GM18502 (cell line): ENCODE measurements at regions not wholly inside any gene's neighbourhood (a gene's known extent, or its start where the extent isn't known, plus 50 kb on each side); places are given as distances from the start of the nearest gene placed in this dataset.
A peak's percentile ranks its signal among the peaks of the same experiment; 100 is the strongest.
"Not testable (repeated sequence)": the region's sequence is repeated elsewhere in the genome, so short reads cannot be mapped to it uniquely, and the experiment has no call there.

Experiments used
- ATAC-seq: cut with Tn5 transposase; IDR thresholded peaks from one replicate; pipeline ENCODE4 v1.9.1; 2021; ENCODE audit warnings: mild to moderate bottlenecking; ENCODE audit not compliant: unreplicated experiment, poor library complexity

DNA sequence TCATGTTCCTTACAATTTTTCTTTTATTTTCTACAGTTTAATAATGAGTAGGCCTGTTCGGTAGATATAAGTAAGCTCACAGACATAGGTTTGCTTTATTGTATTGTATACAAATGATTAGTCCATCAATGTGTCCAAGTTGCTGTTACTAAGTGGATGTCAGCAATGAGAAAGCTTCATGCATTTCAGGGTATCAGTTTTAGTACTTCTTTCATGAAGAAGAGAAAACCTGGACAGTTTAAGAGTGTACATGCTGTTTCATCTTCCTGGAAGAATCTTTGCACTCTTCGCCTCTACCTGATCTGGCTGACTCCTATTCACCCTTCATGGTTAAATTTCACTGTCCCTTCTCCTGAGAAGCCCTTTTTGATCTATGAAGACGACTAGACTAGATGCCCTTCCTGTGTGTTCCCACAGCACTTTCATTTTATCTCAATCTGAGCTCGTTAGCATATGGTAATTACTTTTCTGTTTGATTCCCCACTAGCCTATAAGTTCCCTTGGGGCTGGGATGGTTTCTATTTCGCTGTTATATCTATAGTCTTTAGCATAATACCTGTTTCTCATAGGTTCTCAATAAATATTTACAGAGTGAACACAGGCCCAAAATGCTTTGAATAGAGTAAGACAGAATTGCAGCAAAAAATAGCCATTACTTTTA, 70.7 kb downstream of the CETN3 start:
- ATAC-seq: peak; percentile 93

- no peak for ATAC-seq
Observed at GRCh38 chr5:90337449-90338052, 72.0 kb downstream of the CETN3 start.

- ATAC-seq: no peak
Observed at GRCh38 chr5:90336752-90337151, 72.8 kb downstream of the CETN3 start.

DNA sequence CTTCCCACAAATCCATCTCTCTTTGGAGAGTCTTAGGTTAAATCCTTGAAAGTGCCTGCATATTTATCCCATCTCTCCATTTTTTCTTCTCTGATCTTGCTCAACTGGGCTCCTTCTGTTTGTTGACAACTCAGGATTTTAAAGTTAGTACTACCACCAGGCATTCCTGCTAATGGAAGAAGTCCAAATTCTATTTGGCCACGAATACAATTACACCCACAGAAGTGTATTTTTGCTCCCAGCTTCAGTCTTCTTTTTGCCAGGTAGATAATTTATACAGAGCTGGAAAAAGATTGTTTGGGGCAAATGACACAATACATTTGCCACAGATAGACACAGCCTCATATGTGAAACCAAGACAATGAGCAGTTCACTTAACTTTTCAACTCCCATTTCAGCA, 74.8 kb downstream of the CETN3 start:
- no peak for ATAC-seq

GRCh38 chr5:90329911-90330310, 79.6 kb downstream of the CETN3 start:
- ATAC-seq: no peak

DNA sequence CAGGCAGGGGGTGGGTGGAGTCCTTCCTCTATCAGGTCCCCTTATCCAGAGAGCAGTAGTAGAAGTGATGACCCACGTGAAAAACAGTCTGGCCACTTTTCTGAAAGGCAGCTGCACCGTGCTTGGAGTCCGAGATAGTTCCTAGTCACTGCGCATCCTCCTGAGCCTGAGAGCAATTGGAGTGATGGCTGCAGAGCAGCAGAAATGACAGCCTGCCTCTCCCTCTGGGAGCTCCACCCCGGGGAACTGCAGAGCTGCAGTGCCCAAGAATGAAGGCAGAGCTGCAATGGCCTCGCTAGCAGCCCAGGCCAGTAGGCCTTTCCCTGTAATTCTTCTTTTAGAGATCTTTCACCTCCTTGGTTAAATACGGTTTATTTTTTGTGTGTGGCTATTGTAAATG, 82.6 kb downstream of the CETN3 start:
- no peak for ATAC-seq

- ATAC-seq: no peak
Observed at GRCh38 chr5:90325093-90325492, 84.5 kb downstream of the CETN3 start.

DNA sequence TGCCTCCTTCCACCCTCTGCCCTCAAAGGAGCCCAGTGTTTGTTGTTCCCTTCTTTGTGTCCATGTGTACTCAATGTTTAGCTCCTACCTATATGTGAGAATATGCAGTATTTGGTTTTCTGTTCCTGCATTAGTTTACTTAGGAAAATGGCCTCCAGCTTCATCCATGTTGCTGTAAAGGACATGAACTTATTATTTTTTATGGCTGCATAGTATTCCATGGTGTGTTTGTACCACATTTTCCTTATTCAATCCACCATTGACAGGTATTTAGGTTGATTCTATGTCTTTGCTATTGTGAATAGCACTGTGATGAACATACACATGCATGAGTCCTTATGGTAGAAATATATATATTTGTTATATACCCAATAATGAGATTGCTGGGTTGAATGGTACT, 89.2 kb downstream of the CETN3 start:
- ATAC-seq: not testable (repeated sequence)

- ATAC-seq: no peak
Observed at GRCh38 chr5:90312027-90312426, 97.5 kb downstream of the CETN3 start.

DNA sequence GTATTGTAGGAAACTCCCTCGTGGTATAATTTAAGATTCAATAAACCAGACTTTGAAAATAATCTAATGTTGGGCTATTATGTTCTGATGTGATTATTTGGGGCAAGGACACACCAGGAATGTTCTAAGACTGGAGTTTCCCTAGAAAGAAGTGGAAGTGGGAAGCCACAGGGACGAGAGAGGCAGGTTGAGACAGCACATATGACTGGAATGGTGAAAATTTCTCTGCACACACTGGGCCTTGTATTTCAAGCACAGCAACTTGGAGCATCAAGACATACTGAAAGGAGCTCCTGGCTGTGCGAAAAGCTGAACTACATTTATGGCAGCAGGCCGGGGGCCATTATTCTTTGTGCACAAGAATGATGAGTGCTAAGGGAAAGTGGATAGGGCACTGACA, 98.2 kb downstream of the CETN3 start:
- no peak for ATAC-seq

DNA sequence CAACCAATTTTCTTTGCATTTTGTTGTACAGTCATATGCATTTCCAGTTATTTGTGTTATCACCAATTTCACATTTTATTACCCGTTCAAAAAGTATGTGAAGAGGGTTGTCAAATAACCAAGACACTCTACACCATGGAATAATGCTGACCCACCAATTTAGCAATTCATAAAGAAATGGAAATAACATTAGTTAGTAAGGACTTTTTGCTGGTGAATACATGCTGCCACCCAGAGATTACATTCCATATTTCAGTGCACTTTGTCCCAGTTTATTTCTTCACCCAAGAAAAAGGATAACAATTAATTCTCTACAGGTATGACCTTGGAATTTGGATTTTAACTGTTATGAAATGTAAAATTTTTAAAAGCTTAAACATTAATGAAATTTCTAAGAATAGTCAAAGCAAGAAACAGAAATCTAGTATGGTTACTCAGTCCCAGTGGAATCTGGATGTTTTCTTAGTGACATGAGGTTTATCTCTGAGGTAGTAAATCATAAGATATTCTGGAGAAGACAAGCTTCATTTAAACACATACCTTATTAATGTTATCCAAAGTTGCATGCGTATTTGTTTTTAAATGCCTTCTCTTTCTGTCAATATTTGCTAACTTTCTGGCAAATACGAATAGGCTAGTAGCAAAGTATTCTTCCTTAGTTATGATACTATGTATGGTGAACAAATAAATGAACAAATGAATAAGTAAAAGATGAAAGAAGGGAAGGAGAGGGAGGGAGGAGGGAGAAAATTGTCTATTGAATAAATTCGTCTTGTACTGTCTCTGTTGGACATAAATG, 100.6 kb downstream of the CETN3 start:
- no peak for ATAC-seq

DNA sequence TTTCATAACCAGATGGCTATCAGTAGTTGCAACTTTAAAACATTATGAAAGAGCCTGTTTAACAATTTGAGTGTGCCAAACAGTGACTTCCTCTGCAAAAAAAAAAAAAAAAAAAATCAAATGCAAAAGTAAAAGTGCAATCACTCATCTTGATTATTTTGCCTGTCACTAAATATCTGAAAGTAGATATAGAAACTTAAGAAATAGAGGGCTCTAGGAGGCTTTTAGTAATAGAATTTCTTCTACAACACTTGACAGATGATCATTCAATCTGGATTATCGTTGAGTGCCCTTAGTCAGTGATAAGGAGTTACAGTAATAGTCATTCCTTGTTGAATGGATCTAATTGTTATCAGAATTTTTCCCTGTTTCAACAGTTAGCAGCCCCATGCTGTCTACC, 101.8 kb downstream of the CETN3 start:
- ATAC-seq: no peak

GRCh38 chr5:90307322-90307721, 102.2 kb downstream of the CETN3 start:
- ATAC-seq: no peak

DNA sequence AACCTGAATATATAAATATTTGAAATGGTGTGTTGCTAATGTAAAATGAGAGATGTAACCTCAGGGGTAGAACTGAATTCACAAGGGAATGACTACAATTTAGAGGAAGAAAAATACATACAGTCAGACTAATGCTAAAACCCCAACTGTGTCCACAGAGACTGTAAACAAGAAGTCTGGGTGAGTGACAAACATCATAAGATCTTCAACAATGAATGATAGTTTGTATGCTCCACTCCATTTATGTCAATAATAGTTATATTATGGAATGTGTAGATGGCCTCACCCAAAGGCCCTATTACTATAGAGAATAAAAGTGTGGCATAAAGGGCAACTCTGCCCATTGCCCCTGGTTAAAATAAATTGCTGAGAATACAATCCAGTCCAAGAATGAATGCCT, 102.9 kb downstream of the CETN3 start:
- ATAC-seq: no peak

DNA sequence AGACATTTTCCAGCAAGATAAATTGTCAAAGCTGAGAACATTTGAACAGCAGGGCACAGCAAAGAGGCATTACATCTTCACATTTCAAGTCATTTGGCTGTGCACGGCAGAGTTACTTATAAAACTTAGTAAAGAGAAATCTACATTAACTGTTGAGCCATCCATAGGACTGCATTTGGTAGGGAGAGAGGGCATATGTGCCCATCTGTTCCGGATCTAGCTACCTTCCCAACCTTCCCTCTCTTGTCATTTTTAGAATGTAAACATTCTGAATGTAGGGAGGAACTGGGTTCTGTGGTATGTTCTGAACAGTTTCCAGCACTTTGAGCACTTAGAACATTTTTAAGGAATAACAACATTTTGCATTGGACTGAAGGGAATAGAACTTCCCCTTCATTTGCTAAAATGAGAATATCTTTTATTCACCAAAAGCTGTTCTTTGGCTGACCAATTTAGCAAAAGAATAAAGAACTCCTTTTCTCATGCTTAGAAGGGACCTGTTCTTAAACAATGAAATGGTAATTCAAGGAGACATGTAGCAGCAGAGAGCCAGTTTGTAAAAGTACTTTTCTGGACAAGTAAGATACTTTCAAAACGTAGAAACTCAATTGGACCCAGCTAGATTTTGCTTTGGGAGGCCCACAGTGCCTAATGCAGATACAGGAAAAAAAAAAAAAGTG, 104.4 kb downstream of the CETN3 start:
- no peak for ATAC-seq

- no peak for ATAC-seq
Observed at GRCh38 chr5:90301248-90301647, 108.3 kb downstream of the CETN3 start.

DNA sequence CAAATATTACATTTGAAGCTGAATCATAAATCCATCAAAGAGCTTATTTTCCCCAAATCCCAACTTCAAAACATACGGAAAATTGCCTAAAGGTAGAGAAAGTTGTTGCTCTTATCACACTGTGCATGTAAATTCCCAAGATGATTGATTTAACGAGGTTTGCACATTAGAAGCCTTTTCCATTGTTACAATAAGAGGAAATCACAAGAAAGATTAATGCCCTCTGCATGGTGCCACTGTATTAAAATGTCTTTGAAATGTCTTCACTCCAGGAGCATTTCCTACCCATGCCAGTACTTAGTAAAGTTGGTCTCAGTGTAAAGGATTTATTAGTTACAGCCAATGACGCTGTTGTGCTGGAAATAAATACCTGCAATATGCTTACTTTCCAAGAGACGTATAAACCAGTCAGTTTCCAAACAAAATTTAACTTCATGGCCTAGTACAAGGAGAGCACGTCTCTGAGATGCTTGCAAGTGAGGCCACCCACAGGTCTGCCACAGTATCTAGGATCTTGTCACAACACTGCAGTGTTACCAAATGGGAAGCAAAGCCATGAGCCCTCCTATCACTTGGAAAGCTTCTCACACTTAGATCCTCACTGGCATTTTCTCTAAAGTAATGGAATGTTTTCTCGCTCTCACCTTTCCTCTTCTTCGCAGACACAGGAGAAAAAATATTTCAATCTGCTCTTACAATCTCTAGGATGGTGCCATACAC, 112.4 kb downstream of the CETN3 start:
- ATAC-seq: no peak

DNA sequence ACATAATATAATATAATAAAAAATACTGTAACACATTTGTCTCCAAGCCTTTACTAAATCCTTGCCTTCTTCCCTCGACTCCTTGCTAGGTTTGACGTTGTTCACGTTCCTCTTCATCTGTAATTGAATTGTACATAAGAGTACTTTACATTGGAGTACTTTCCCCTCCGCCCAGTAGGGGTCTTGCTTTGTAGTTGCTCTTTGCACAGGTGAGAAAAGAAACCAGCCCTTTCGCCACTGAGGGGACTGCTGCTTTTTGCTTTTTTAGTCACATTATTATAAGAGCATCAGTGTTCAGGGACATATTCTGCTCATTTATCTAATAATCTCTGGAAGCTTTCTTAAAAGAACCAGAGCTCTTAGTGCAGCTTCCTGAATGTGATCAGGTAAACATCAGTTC, 115.0 kb downstream of the CETN3 start:
- no peak for ATAC-seq

- no peak for ATAC-seq
Observed at GRCh38 chr5:90293931-90294330, 115.6 kb downstream of the CETN3 start.

GRCh38 chr5:90290648-90291047, 118.9 kb downstream of the CETN3 start:
- no peak for ATAC-seq
